ENCODE measurements at regions not wholly inside any gene's neighbourhood (a gene's known extent, or its start where the extent isn't known, plus 50 kb on each side); places are given as distances from the start of the nearest gene placed in this dataset.

- TF ChIP-seq CTCF (conservative IDR thresholded peaks at IDR 0.05) (no peak), EZH2 (IDR thresholded peaks at IDR 0.05; ENCODE audit: low read depth) (no peak)
Observed at GRCh38 chr2:129490641-129491040, 488.8 kb upstream of the RAB6C start.
